ENCODE measurements at regions not wholly inside any gene's neighbourhood (a gene's known extent, or its start where the extent isn't known, plus 50 kb on each side); places are given as distances from the start of the nearest gene placed in this dataset.

DNA sequence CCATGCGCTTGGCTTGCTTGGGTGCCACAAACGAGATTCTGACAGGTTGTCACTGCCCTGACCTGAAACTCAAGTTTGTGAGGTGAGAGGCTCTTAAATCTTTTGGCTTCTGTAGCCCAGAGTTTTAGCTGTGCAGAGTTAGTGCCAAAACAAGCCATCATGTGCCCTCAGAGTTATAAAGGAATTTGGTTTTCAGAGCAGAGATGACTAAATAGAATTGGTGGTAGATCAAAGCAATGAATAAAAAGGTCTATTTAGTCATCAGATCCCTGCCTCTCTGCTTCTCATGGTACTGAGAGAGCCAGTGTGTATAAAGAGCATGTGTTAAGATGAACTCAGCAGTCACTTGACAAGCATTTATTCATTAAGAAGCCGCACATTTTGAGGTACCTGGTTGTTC lies 207.5 kb upstream of the DPH6 start:
- no peaks in the 10 kb centered on the region for H3K27me3 ChIP-seq
- no peak overlapping the region for H3K27ac ChIP-seq
- H3K27me3 Mint-ChIP-seq (ENCODE audit: insufficient read depth, low read depth) = no peaks in the 10 kb centered on the region
- peaks cover 15% of the 10 kb centered on the region for H3K4me1 Mint-ChIP-seq
- no peak overlapping the region for H2AFZ ChIP-seq (replicated peaks)
- H3K4me3 ChIP-seq = no peak overlapping the region
- no peak overlapping the region for H3K4me2 ChIP-seq
- H3K36me3 ChIP-seq = no peaks in the 10 kb centered on the region
- no peak overlapping the region for H3K27ac Mint-ChIP-seq
- H3K4me1 ChIP-seq = peaks cover 19% of the 10 kb centered on the region
- TF ChIP-seq EZH2phosphoT487 (IDR thresholded peaks at IDR 0.05) (no peak), EZH2 (IDR thresholded peaks at IDR 0.05) (no peak)
- TF ChIP-seq, protein P1, sequence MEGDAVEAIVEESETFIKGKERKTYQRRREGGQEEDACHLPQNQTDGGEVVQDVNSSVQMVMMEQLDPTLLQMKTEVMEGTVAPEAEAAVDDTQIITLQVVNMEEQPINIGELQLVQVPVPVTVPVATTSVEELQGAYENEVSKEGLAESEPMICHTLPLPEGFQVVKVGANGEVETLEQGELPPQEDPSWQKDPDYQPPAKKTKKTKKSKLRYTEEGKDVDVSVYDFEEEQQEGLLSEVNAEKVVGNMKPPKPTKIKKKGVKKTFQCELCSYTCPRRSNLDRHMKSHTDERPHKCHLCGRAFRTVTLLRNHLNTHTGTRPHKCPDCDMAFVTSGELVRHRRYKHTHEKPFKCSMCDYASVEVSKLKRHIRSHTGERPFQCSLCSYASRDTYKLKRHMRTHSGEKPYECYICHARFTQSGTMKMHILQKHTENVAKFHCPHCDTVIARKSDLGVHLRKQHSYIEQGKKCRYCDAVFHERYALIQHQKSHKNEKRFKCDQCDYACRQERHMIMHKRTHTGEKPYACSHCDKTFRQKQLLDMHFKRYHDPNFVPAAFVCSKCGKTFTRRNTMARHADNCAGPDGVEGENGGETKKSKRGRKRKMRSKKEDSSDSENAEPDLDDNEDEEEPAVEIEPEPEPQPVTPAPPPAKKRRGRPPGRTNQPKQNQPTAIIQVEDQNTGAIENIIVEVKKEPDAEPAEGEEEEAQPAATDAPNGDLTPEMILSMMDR (IDR thresholded peaks at IDR 0.05) = no peak
- no peaks in the 10 kb centered on the region for H3K9me3 Mint-ChIP-seq
- H3K9me3 ChIP-seq (ENCODE audit: low read depth) = no peaks in the 10 kb centered on the region
- H3K4me3 Mint-ChIP-seq = no peak overlapping the region
- DNase-seq (ENCODE audit: low spot score) = no peak
- no peak overlapping the region for H3K9ac ChIP-seq
- H3K36me3 Mint-ChIP-seq = no peaks in the 10 kb centered on the region
- no peaks in the 10 kb centered on the region for H4K20me1 ChIP-seq (ENCODE audit: low read depth)
- no peaks in the 10 kb centered on the region for H3F3A ChIP-seq (ENCODE audit: low read depth)
- no peaks in the 10 kb centered on the region for H3K79me2 ChIP-seq (ENCODE audit: low read depth)

DNA sequence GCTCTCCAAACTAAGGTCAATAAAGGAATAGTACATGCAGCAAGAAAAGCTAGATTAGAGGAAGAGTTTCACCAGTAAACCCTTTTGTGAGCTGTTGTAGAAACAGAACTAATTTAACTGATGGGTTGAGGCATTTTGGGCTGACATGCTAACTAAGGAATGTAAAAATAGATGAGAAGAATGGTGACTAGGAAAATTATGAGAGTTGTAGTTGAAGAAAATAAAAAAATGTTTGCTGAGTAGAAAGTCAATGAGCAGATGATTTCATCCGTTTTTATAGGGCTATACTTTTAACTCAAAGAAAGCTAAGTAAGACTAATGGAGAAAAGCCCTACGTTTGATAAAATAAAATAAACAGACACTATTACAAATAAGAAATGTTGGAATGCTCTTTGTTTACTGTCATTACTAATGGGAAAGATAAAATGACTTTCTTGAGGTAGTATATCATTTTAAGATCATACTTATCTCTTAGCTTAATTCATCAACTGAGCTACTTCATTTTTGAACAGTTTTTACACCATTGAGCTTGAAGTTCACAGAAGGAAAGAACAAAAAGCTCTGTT lies 209.4 kb upstream of the DPH6 start:
- Histone ChIP-seq H3K4me2 (no peak overlapping the region), H3K27me3 (no peaks in the 10 kb centered on the region), H3K9ac (no peak overlapping the region), H2AFZ (replicated peaks) (no peak overlapping the region), H4K20me1 (ENCODE audit: low read depth) (no peaks in the 10 kb centered on the region), H3K9me3 (ENCODE audit: low read depth) (no peaks in the 10 kb centered on the region), H3K4me3 (no peak overlapping the region), H3K79me2 (ENCODE audit: low read depth) (no peaks in the 10 kb centered on the region), H3K4me1 (peaks cover 24% of the 10 kb centered on the region), H3F3A (ENCODE audit: low read depth) (no peaks in the 10 kb centered on the region), H3K36me3 (no peaks in the 10 kb centered on the region), H3K27ac (no peak overlapping the region)
- Mint-ChIP-seq H3K4me1 (peaks cover 17% of the 10 kb centered on the region), H3K27ac (no peak overlapping the region), H3K9me3 (no peaks in the 10 kb centered on the region), H3K4me3 (no peak overlapping the region), H3K36me3 (no peaks in the 10 kb centered on the region), H3K27me3 (ENCODE audit: insufficient read depth, low read depth) (no peaks in the 10 kb centered on the region)
- TF ChIP-seq EZH2 (IDR thresholded peaks at IDR 0.05) = no peak
- TF ChIP-seq, protein P1 (IDR thresholded peaks at IDR 0.05) = no peak
- TF ChIP-seq EZH2phosphoT487 (IDR thresholded peaks at IDR 0.05) = no peak
- DNase-seq (ENCODE audit: low spot score) = no peak

DNA sequence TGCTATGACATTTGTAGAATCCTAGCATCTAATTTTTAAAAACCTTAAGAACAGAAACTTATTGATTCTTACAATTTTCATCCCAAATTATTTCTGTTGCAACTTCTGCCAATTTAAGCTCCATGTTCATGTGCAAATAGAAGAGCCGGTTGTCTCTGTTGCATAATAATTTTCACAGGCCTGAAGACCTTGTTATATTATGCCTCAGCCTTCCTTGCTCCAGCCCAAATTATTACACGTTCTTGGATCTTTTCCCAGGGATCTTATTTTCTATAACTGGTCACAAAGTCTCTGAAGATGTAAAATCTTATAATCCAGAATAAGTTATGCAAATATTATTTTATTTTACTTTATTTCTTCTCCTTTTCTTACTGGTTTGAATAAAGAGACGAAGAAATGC lies 210.7 kb upstream of the DPH6 start:
- Mint-ChIP-seq H3K36me3 (no peaks in the 10 kb centered on the region), H3K9me3 (no peaks in the 10 kb centered on the region), H3K4me1 (peaks cover 17% of the 10 kb centered on the region), H3K27me3 (ENCODE audit: insufficient read depth, low read depth) (no peaks in the 10 kb centered on the region), H3K27ac (no peak overlapping the region), H3K4me3 (no peak overlapping the region)
- no peak for TF ChIP-seq EZH2 (IDR thresholded peaks at IDR 0.05)
- TF ChIP-seq, protein P1 (IDR thresholded peaks at IDR 0.05) = no peak
- no peak for TF ChIP-seq EZH2phosphoT487 (IDR thresholded peaks at IDR 0.05)
- Histone ChIP-seq H4K20me1 (ENCODE audit: low read depth) (no peaks in the 10 kb centered on the region), H3K9ac (no peak overlapping the region), H3K4me2 (no peak overlapping the region), H3K27ac (no peak overlapping the region), H3K36me3 (no peaks in the 10 kb centered on the region), H3K27me3 (no peaks in the 10 kb centered on the region), H3F3A (ENCODE audit: low read depth) (no peaks in the 10 kb centered on the region), H3K79me2 (ENCODE audit: low read depth) (no peaks in the 10 kb centered on the region), H3K4me1 (peaks cover 24% of the 10 kb centered on the region), H3K9me3 (ENCODE audit: low read depth) (no peaks in the 10 kb centered on the region), H2AFZ (replicated peaks) (no peak overlapping the region), H3K4me3 (no peak overlapping the region)
- no peak for DNase-seq (ENCODE audit: low spot score)

Measured in neural progenitor cell (in vitro differentiated cells).